GM21423 (cell line): ENCODE measurements at regions not wholly inside any gene's neighbourhood (a gene's known extent, or its start where the extent isn't known, plus 50 kb on each side); places are given as distances from the start of the nearest gene placed in this dataset.
A peak's percentile ranks its signal among the peaks of the same experiment; 100 is the strongest.

Experiments used
- ATAC-seq: cut with Tn5 transposase; IDR thresholded peaks from one replicate; pipeline ENCODE4 v1.9.1; 2021; ENCODE audit warnings: mild to moderate bottlenecking, moderate library complexity; ENCODE audit not compliant: unreplicated experiment

DNA sequence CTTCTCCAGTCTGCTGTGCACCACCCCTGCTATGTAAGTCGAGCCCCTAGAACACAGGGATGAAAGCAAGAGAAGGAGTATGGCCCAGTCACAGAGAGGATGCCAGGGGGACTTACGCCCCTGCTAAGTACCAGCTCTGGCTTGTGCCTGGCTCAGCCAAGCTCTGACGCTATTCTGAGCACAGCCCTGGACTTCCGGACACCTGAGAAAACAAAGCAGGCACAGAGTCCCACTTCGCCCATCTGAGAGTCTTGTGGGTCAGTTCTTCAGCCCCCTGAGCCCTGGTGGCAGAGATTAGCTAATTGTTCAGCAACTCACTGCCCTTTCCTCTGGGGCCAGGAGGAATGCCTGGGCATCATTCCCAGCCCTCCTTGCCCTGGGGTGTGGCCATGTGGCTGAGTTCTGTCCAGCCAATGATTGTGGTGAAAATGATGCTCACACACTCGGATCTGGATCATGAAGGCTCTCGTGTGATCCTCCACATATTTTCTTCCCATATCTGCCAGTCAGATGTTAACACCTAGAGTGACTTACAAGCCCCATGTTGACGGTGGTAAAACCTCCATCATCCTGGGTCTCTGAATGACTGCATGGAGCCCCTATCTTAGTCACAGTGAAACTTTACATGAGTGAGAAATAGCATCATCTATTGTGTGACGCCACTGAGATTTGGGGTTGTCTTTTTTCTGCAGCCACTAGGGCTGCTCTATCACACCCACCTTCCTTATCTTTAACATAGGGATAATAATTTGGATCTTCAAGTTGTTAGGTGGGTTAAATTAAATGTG, 105.7 kb downstream of the TPRA1 start:
- no peak for ATAC-seq

DNA sequence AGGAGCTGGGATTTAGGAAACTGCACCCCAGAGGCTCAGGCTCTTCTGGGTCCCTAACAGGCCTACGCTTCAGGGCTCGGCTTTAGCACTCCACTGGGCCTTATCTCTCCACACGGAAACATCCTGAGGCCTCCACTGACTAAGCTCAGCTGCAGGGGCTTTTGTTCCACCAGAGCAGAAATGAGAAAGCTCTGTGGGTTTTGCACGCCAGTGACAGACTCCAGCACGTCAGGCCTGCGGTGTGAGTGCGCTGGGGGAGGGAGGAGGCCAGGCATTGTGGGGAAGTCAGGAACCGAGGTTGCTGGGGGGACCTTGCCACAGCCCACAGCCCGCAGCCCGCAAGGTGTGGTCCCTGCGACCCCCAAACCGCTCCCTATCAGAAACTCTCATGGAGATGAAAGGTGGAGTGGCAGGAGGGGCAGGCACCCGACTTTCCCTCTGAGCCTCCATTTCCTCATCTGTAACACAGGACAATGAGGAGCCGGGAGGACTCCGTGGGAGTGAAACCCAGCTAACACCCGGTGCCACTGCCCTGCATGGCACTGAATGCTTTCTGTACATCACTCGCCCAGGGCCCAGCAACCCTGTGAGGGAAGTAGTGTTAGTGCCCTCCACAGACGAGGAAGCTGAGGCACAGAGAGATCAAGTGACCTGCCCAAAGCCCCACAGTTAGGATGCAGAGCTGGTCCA, 106.5 kb downstream of the TPRA1 start:
- ATAC-seq = peak; percentile 88

GRCh38 chr3:127483005-127483641, 107.4 kb downstream of the TPRA1 start:
- no peak for ATAC-seq

- no peak for ATAC-seq
These were observed 108.1 kb downstream of the TPRA1 start for GRCh38 chr3:127482216-127483004.

DNA sequence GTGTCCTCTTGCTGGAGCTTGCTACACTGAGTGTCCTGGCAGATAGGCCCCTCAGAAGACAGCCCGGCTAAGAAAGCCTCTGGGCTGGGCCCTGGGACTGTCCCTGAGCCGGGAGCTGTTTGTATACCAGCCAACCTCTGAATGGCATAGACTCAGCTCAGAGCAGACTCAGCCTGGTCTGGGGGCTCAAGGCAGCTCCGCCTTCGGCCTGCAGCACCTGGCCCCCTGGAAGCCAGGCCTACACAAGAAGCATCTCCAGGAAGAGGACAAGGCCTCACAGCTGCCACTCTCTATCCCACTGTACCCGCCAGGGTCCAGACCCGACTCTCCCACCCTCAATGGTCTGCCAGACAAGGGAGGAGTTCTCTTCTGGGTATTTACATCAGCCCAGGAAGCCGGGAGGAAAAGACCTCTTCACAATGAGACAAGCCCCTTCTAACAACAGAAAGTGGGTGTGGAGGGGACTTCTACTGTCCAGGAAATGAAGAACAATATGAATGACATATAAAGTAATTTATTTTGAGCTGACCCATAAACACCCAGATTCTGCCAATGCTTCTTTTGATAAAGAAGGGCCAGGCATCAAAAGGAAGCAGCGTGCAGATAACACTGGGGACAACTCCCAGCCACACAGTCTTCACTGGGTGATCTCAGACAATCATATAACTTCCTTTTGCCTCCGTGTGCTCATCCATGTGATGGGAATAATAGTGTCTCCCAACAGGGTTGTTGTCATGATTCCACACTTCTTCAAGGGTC, 110.2 kb downstream of the TPRA1 start:
- no peak for ATAC-seq

- no peak for ATAC-seq
These were observed 111.1 kb downstream of the TPRA1 start for GRCh38 chr3:127479449-127479848.

DNA sequence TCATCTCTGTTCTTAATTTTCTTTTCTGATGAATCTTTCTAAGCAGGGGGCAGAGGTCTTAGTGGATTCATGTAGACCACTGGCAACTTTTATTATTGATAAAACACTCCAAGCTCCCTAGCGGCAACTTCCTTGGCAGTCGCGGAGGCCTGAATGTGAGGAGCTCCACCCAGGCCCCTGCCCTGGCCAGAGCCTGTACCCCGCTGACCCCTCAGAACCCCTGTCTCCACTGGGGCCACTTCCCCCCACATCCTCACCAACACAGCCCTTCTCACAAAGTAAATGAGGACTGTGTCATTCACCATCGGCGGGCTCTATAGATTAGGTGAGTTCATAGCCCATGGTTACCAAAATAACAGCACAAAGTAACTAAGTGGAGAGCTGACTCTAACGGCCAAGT, 111.6 kb downstream of the TPRA1 start:
- ATAC-seq = no peak

DNA sequence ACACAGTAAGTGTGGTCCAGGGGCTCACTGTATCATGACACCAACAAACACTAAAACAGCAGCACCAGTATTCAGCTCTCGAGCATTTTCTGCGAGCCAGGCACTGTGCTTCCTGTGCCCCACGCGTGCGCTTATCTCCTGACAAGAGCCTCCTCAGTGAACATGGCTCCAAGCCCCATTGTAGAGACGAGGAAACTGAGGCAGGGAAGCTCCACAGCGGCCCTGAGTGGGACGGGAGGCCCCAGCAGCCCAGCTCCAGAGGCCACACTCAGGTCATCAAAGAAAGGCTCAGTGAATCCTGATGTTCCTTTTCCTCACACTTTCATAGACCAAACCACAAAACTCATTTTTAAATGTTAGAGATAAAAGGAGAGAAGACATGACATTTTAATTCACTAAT, 113.1 kb downstream of the TPRA1 start:
- no peak for ATAC-seq

- no peak for ATAC-seq
These were observed 113.6 kb downstream of the TPRA1 start for GRCh38 chr3:127476936-127477335.

GRCh38 chr3:127475975-127476705, 114.4 kb downstream of the TPRA1 start:
- no peak for ATAC-seq

DNA sequence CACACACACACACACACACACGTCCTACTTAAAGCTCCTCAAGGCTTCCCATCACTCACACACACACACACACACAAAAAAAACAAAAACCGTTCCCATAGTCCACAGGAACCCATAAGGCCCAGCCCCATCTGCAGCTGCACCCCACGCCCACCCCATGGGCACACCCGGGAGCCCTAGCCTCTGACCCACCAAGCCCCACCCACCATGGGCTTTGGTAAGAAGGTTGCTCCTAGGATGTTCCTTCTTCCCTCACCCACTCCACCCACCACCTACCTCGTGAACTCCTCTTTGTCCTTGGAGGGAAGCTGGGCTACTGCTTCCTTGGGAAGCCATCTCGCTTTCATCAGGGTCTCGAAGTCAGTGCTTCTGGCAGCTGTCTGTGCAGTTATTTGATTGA, 115.1 kb downstream of the TPRA1 start:
- ATAC-seq = no peak

- no peak for ATAC-seq
These were observed 117.1 kb downstream of the TPRA1 start for GRCh38 chr3:127473244-127474024.

DNA sequence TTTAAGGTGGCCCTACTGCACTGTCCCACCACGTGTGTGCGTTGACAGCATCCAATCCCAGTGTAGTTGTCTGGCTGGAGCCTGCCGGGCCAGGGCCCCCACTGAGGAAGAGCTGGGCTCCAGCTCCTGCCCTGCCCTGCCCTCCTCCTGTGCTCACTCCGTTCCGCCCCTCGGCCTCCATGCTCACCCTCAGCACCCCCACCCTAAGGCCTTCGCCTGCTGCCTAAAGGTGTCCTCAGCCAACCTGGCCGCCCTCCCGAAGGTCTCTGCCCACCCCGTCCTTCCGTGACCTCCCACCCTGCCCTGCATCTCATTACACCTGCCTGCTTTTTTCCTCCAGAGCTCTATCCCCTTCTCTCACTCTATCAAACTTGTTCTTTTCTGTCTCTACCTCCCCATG, 118.0 kb downstream of the TPRA1 start:
- no peak for ATAC-seq

DNA sequence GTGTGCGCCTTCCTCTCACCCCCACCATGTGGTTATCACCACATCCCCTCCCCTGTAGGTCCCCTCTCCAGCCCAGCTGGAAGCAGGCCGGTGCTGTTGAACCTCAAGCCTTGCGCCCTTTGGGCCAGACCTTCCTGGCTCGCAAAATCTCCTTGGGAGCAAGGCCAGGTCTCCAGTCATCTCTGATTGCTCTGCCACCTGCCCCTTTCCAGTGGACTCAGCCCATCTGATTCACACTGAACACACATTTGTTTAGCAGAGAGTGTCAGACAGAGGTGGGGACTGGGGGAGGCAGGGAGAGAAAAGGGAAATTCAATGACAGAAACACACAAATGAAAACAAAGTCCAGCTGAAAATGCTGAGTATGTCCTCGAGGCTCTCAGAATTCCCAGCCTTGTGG, 119.4 kb downstream of the TPRA1 start:
- ATAC-seq = no peak

DNA sequence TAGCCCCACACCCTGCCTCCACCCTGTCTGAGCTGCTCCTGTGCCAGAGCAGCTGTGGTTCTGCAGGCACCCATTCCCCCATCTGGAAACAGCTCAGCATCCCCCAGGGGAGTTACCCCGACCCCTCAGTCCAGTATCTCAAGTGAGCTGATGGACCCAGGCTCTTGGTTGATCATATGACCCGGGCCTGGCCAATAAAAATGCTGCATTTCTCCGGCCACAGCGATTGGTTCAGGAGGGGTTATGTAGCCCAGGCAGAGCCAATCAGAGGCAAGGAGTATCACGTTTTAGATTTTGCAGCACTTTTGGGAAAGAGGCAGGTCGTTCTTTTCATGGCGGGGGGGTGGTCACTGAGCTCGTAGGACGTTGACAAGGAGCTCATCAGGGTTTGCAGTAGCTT, 120.8 kb downstream of the TPRA1 start:
- ATAC-seq = no peak

DNA sequence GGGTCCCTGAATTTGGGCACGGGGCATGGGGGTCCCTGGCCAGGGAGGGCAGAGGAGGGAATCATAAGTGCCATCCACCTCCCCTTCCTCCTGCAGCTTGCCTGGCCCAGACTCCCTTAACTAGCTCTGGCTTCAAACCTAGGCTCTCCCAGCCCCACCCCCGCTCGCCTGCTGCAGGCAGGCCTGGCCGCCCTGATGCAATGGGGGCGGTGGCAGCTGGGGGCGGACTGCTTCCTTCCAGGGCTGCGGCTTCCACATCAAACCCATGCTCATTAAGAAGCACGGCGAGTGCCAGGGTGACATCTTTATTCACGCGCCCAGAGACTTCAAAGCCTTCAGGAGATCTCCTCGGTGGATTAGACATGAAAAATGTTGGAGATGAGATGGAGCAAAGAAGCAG, 123.1 kb downstream of the TPRA1 start:
- no peak for ATAC-seq

GRCh38 chr3:127464642-127465041, 125.9 kb downstream of the TPRA1 start:
- ATAC-seq = no peak

DNA sequence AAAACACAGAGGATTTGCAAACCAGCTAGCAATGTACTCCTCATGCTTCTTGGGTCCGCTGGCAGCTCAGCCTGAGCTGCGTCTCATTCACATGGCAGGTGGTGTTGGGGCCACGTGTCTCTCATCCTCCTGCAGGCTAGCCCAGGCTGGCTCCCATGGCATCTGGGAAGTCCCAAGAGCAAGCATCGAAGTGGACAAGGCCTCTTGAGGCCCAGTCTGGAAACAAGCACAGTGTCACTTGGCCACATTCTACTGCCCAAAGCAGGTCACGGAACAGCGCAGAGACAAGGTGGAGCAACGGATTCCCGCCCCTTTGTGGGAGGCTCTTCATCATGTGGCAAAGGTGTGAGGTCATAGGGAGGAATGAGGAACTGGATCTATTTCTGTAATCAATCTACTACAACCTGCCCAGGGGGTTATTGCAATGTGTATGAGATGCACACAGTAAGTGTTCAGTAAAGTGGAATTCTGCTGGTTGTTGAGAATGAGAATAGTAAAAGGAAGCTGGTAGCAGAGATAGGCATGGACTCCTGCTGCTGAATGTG, 128.3 kb downstream of the TPRA1 start:
- no peak for ATAC-seq
